ENCODE measurements at regions not wholly inside any gene's neighbourhood (a gene's known extent, or its start where the extent isn't known, plus 50 kb on each side); places are given as distances from the start of the nearest gene placed in this dataset.
A peak's percentile ranks its signal among the peaks of the same experiment; 100 is the strongest.

DNA sequence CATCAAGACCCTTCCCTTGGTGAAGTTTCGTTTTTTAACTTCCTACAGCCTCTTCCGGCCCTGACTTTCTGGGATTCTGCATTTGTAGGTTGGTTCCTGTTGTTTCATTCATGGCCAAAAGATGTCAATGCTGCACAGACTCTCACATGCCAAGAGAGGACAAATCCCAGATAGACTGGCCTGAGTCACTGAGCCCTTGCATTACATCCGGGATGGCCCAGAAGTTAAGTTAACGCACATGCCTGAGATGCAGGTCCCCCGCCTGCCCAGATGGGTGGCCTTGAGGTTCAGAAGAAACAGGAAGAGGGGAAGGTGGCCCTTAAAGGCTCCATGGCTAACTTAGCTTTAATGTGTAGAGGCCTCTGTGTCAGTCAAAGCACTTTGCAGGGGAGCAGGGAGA lies 51.6 kb upstream of the SRGAP3 start:
- H3K36me3 ChIP-seq (ENCODE audit: control insufficient read depth, insufficient read depth, low read length), result no peaks in the 10 kb centered on the region
- no peaks in the 10 kb centered on the region for H3K27me3 ChIP-seq (ENCODE audit: control insufficient read depth, insufficient read depth, low read length)
- TF ChIP-seq, protein P1, sequence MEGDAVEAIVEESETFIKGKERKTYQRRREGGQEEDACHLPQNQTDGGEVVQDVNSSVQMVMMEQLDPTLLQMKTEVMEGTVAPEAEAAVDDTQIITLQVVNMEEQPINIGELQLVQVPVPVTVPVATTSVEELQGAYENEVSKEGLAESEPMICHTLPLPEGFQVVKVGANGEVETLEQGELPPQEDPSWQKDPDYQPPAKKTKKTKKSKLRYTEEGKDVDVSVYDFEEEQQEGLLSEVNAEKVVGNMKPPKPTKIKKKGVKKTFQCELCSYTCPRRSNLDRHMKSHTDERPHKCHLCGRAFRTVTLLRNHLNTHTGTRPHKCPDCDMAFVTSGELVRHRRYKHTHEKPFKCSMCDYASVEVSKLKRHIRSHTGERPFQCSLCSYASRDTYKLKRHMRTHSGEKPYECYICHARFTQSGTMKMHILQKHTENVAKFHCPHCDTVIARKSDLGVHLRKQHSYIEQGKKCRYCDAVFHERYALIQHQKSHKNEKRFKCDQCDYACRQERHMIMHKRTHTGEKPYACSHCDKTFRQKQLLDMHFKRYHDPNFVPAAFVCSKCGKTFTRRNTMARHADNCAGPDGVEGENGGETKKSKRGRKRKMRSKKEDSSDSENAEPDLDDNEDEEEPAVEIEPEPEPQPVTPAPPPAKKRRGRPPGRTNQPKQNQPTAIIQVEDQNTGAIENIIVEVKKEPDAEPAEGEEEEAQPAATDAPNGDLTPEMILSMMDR (IDR thresholded peaks at IDR 0.05; ENCODE audit: insufficient read depth, low read length, poor library complexity, severe bottlenecking), result no peak
- H3K4me3 ChIP-seq (ENCODE audit: low read depth, low read length), result no peak overlapping the region
- no peak for DNase-seq (ENCODE audit: low read depth)

DNA sequence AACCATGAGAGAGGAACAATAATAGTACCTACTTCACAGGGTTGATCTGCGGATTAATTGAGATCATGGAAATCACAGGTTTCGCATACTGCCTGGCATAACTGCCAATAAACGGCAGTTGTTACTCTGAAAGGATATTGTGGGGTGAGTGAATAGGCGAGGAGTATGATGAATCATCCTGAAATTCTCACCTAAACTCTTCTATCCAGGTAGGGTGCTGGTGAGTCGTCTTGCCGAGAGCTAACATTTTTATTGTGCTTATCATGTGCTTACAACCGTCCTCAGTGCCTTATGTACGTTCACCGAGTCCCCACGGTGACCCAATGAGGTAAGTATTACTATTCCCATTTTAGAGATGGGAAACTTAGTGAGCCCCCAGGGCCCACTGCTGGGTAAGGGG lies 52.4 kb upstream of the SRGAP3 start:
- DNase-seq (ENCODE audit: low read depth), result no peak
- Histone ChIP-seq H3K27me3 (ENCODE audit: control insufficient read depth, insufficient read depth, low read length) (no peaks in the 10 kb centered on the region), H3K36me3 (ENCODE audit: control insufficient read depth, insufficient read depth, low read length) (no peaks in the 10 kb centered on the region), H3K4me3 (ENCODE audit: low read depth, low read length) (no peak overlapping the region)
- TF ChIP-seq, protein P1 (IDR thresholded peaks at IDR 0.05; ENCODE audit: insufficient read depth, low read length, poor library complexity, severe bottlenecking), result no peak

DNA sequence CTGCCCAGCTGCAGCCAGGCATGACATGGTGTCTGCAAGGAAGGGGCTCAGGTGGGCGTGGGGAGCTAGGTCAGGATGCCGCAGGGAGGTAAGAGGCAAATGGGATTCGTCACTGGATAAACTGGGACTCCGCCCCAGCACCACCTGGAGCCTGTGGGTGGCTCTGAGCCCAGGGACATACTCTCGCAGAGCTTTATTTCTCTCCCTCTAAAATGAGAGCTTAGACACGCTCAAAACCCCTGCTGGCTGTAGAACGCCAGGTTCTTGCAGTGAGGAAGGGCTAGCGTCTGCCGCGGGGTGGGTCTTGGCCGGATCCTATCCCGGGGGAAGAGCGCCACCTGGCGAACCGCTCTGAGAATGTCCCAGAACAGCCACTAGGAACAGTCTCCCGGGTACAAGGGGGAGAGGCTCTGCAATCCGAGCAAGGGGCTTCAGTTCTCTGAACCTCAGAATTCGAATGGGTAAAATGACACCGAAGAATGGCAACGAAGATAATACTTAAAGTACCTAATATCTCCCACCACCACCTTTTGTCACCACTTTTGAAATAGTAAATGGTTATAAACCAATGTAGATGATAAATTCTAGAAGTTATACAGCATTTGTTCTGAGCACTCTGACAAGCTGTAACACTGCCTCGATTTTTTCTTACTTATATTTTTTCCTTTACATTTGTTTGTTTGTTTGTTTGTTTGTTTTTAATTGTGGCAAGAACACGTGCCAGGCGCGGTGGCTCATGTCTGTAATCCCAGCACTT lies 53.2 kb upstream of the SRGAP3 start:
- H3K4me3 ChIP-seq (ENCODE audit: low read depth, low read length), result peak overlapping the region; percentile 14
- no peaks in the 10 kb centered on the region for H3K36me3 ChIP-seq (ENCODE audit: control insufficient read depth, insufficient read depth, low read length)
- TF ChIP-seq, protein P1 (IDR thresholded peaks at IDR 0.05; ENCODE audit: insufficient read depth, low read length, poor library complexity, severe bottlenecking), result peak; percentile 91
- H3K27me3 ChIP-seq (ENCODE audit: control insufficient read depth, insufficient read depth, low read length), result no peaks in the 10 kb centered on the region
- DNase-seq (ENCODE audit: low read depth), result peak; percentile 60

DNA sequence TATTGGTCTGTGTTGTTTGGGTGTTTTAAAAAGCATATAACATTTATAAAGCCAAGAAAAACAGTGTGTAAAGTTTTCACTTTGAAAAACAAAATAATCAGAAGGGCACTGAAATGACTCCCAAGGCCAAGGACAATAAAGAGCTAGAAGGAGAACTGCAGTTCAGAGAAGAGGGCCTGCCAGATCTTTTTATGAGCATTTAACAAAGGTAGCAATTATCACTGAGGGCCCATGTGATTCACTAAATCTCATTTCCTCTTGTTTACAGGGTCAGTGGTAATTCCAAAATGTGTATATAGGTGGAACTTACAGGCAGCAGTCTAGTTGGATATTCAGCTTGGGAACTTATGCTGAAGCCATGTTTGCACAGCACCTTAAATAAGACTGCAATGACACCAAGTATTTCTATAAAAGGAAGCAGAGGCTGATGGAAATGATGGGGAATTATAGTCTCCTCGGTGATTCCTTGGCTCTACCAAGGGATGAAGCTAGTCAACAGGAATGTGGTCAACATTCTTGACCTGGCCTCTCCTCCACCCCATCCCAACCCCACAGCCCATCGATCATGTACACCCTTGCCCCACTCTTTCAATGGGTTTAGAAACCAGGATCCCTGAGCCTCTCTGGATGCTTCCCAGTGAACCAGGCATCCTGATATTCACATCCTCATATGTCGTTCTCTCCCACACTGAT lies 54.4 kb upstream of the THUMPD3 start:
- no peak for DNase-seq (ENCODE audit: low read depth)
- TF ChIP-seq, protein P1 (IDR thresholded peaks at IDR 0.05; ENCODE audit: insufficient read depth, low read length, poor library complexity, severe bottlenecking), result no peak
- Histone ChIP-seq H3K36me3 (ENCODE audit: control insufficient read depth, insufficient read depth, low read length) (no peaks in the 10 kb centered on the region), H3K4me3 (ENCODE audit: low read depth, low read length) (no peak overlapping the region), H3K27me3 (ENCODE audit: control insufficient read depth, insufficient read depth, low read length) (no peaks in the 10 kb centered on the region)

DNA sequence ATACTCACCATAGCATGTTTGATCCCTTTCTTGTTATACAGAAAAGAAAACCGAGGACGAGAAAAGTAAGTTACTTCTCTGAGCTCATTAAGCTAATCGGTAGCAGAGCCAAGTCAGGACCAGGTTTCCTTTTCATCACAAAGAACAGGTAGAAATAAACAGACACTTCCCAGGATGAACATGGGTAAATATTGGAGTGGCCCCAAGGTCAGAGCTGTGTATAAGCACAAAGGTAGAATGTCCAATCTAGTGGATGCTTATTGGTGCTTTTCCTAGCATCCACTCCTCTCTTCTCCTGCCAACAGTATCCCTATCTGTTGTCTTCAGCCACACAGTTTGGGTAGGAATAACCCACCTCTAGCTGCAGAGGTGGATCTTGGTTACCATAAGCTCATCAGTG lies 52.8 kb upstream of the THUMPD3 start:
- Histone ChIP-seq H3K27me3 (ENCODE audit: control insufficient read depth, insufficient read depth, low read length) (peaks cover 3% of the 10 kb centered on the region), H3K4me3 (ENCODE audit: low read depth, low read length) (no peak overlapping the region), H3K36me3 (ENCODE audit: control insufficient read depth, insufficient read depth, low read length) (no peaks in the 10 kb centered on the region)
- DNase-seq (ENCODE audit: low read depth), result no peak
- TF ChIP-seq, protein P1 (IDR thresholded peaks at IDR 0.05; ENCODE audit: insufficient read depth, low read length, poor library complexity, severe bottlenecking), result no peak

Measured in kidney epithelial cell (primary cell).